ENCODE measurements at regions not wholly inside any gene's neighbourhood (a gene's known extent, or its start where the extent isn't known, plus 50 kb on each side); places are given as distances from the start of the nearest gene placed in this dataset.

DNA sequence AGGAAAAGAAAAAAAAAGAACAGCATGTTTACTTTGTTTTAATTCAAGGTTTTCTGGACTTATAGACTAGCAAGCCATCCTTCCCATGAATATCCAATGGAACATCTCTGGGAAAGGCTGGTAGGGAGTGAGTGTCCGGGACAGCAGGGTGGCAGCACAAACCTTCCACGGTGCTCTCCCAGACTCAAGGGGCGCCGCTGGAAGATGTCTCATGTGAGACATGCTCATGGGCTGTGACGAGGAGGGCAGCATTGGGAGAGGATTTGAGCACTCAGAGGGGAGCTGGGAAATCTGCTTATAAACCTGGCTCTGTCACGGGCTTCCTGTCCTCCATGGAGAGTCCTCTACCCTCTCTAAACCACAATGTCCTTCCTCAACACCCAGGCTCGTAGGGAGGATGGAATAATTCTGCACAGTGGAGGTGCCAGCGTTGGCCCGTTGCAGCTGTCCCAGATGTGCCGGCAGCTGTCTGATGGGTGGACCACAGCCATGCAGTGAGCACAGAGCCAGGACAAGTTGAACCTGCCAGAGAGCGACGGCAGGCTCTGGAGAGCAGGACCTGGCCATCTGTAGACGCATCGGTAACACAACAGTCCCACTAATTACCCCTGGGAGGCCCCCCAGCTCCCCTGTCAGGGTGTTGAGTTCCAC is 100.1 kb upstream of the IGSF21 start:
- Histone ChIP-seq H2AFZ (ENCODE audit: low read length) (no peak overlapping the region), H3K36me3 (ENCODE audit: insufficient read depth, low read length) (no peaks in the 10 kb centered on the region), H3F3A (ENCODE audit: low read depth) (no peaks in the 10 kb centered on the region), H3K4me2 (ENCODE audit: low read depth, low read length, poor library complexity, severe bottlenecking) (no peak overlapping the region), H3K9ac (ENCODE audit: low read depth, low read length, poor library complexity, severe bottlenecking) (no peak overlapping the region), H3K79me2 (ENCODE audit: insufficient read depth, low read length) (no peaks in the 10 kb centered on the region), H4K20me1 (ENCODE audit: insufficient read depth, low read length, poor library complexity, severe bottlenecking) (no peaks in the 10 kb centered on the region), H3K4me3 (ENCODE audit: low read length, poor library complexity, severe bottlenecking) (no peak overlapping the region), H3K9me3 (ENCODE audit: insufficient read depth, low read depth, low read length) (no peaks in the 10 kb centered on the region), H3K9me2 (replicated peaks; ENCODE audit: low read depth, low read length) (no peaks in the 10 kb centered on the region), H3K4me1 (ENCODE audit: insufficient read depth, low read length, poor library complexity, severe bottlenecking) (no peaks in the 10 kb centered on the region), H3K27me3 (ENCODE audit: insufficient read depth, low read length, poor library complexity, severe bottlenecking) (no peaks in the 10 kb centered on the region)
- TF ChIP-seq, protein P1, sequence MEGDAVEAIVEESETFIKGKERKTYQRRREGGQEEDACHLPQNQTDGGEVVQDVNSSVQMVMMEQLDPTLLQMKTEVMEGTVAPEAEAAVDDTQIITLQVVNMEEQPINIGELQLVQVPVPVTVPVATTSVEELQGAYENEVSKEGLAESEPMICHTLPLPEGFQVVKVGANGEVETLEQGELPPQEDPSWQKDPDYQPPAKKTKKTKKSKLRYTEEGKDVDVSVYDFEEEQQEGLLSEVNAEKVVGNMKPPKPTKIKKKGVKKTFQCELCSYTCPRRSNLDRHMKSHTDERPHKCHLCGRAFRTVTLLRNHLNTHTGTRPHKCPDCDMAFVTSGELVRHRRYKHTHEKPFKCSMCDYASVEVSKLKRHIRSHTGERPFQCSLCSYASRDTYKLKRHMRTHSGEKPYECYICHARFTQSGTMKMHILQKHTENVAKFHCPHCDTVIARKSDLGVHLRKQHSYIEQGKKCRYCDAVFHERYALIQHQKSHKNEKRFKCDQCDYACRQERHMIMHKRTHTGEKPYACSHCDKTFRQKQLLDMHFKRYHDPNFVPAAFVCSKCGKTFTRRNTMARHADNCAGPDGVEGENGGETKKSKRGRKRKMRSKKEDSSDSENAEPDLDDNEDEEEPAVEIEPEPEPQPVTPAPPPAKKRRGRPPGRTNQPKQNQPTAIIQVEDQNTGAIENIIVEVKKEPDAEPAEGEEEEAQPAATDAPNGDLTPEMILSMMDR (conservative IDR thresholded peaks at IDR 0.05; ENCODE audit: low read length): no peak
- no peak for TF ChIP-seq EZH2phosphoT487 (IDR thresholded peaks at IDR 0.05; ENCODE audit: borderline replicate concordance)

- Histone ChIP-seq H3K4me2 (ENCODE audit: low read depth, low read length, poor library complexity, severe bottlenecking) (no peak overlapping the region), H3K36me3 (ENCODE audit: insufficient read depth, low read length) (no peaks in the 10 kb centered on the region), H3K9me2 (replicated peaks; ENCODE audit: low read depth, low read length) (no peaks in the 10 kb centered on the region), H3K27me3 (ENCODE audit: insufficient read depth, low read length, poor library complexity, severe bottlenecking) (no peaks in the 10 kb centered on the region), H3K79me2 (ENCODE audit: insufficient read depth, low read length) (no peaks in the 10 kb centered on the region), H3K4me3 (ENCODE audit: low read length, poor library complexity, severe bottlenecking) (no peak overlapping the region), H3F3A (ENCODE audit: low read depth) (no peaks in the 10 kb centered on the region), H3K4me1 (ENCODE audit: insufficient read depth, low read length, poor library complexity, severe bottlenecking) (no peaks in the 10 kb centered on the region), H2AFZ (ENCODE audit: low read length) (no peak overlapping the region), H3K9ac (ENCODE audit: low read depth, low read length, poor library complexity, severe bottlenecking) (no peak overlapping the region), H4K20me1 (ENCODE audit: insufficient read depth, low read length, poor library complexity, severe bottlenecking) (no peaks in the 10 kb centered on the region), H3K9me3 (ENCODE audit: insufficient read depth, low read depth, low read length) (no peaks in the 10 kb centered on the region)
- TF ChIP-seq, protein P1 (conservative IDR thresholded peaks at IDR 0.05; ENCODE audit: low read length): no peak
- TF ChIP-seq EZH2phosphoT487 (IDR thresholded peaks at IDR 0.05; ENCODE audit: borderline replicate concordance): no peak
Measured at GRCh38 chr1:18008081-18008480, 99.5 kb upstream of the IGSF21 start.

GRCh38 chr1:18009055-18009454 is 98.5 kb upstream of the IGSF21 start:
- Histone ChIP-seq H3K9ac (ENCODE audit: low read depth, low read length, poor library complexity, severe bottlenecking) (no peak overlapping the region), H3K79me2 (ENCODE audit: insufficient read depth, low read length) (no peaks in the 10 kb centered on the region), H2AFZ (ENCODE audit: low read length) (no peak overlapping the region), H3K4me1 (ENCODE audit: insufficient read depth, low read length, poor library complexity, severe bottlenecking) (no peaks in the 10 kb centered on the region), H3K4me2 (ENCODE audit: low read depth, low read length, poor library complexity, severe bottlenecking) (no peak overlapping the region), H3K4me3 (ENCODE audit: low read length, poor library complexity, severe bottlenecking) (no peak overlapping the region), H3K9me3 (ENCODE audit: insufficient read depth, low read depth, low read length) (no peaks in the 10 kb centered on the region), H3K27me3 (ENCODE audit: insufficient read depth, low read length, poor library complexity, severe bottlenecking) (no peaks in the 10 kb centered on the region), H4K20me1 (ENCODE audit: insufficient read depth, low read length, poor library complexity, severe bottlenecking) (no peaks in the 10 kb centered on the region), H3F3A (ENCODE audit: low read depth) (no peaks in the 10 kb centered on the region), H3K36me3 (ENCODE audit: insufficient read depth, low read length) (no peaks in the 10 kb centered on the region), H3K9me2 (replicated peaks; ENCODE audit: low read depth, low read length) (no peaks in the 10 kb centered on the region)
- TF ChIP-seq, protein P1 (conservative IDR thresholded peaks at IDR 0.05; ENCODE audit: low read length): no peak
- TF ChIP-seq EZH2phosphoT487 (IDR thresholded peaks at IDR 0.05; ENCODE audit: borderline replicate concordance): no peak
